A549 (cell line): ENCODE measurements at regions not wholly inside any gene's neighbourhood (a gene's known extent, or its start where the extent isn't known, plus 50 kb on each side); places are given as distances from the start of the nearest gene placed in this dataset.

Experiments used
- CBX2 ChIP-seq: fragments of 200-600 bp; sonication (generic); IDR thresholded peaks from 2 replicates; pipeline ENCODE4 v1.6.1; 2016; ENCODE audit warnings: low read depth, mild to moderate bottlenecking, borderline replicate concordance
- CHD2 ChIP-seq: fragments of 150-350 bp; IDR thresholded peaks from 2 replicates; pipeline ENCODE4 v1.6.1; 2014; ENCODE audit warnings: low read length; ENCODE audit not compliant: partially characterized antibody
- GATA3 ChIP-seq: IDR thresholded peaks from 2 replicates; pipeline ENCODE4 v1.6.1; 2012; ENCODE audit warnings: borderline replicate concordance
- MAX ChIP-seq: IDR thresholded peaks from 2 replicates; pipeline ENCODE4 v1.6.1; 2012
- RFX5 ChIP-seq: fragments of 450-650 bp; IDR thresholded peaks from 2 replicates; pipeline ENCODE4 v1.7.1; 2014; ENCODE audit warnings: antibody characterized with exemption, mild to moderate bottlenecking, moderate library complexity
- SREBF2 ChIP-seq: fragments of 450-650 bp; IDR thresholded peaks from 2 replicates; pipeline ENCODE4 v1.6.1; 2014; ENCODE audit warnings: mild to moderate bottlenecking, moderate library complexity
- ZFP36 ChIP-seq: fragments of 450-650 bp; IDR thresholded peaks from 2 replicates; pipeline ENCODE4 v1.6.1; 2014; ENCODE audit warnings: borderline replicate concordance; ENCODE audit not compliant: partially characterized antibody
- TF ChIP-seq, protein P1 (sequence below): fragments of 450-650 bp; IDR thresholded peaks from 2 replicates; pipeline ENCODE4 v1.6.1; 2014; ENCODE audit warnings: antibody characterized with exemption
- TF ChIP-seq, protein P2 (sequence below): fragments of >200 bp; sonication (Bioruptor Twin); formaldehyde crosslinking; IDR thresholded peaks from 3 replicates; pipeline ENCODE4 v1.5.1; 2016
- TF ChIP-seq, protein P3 (sequence below): fragments of 200-600 bp; sonication (generic); IDR thresholded peaks from 2 replicates; pipeline ENCODE4 v1.6.1; 2016; ENCODE audit warnings: antibody characterized with exemption, mild to moderate bottlenecking, moderate library complexity

DNA sequence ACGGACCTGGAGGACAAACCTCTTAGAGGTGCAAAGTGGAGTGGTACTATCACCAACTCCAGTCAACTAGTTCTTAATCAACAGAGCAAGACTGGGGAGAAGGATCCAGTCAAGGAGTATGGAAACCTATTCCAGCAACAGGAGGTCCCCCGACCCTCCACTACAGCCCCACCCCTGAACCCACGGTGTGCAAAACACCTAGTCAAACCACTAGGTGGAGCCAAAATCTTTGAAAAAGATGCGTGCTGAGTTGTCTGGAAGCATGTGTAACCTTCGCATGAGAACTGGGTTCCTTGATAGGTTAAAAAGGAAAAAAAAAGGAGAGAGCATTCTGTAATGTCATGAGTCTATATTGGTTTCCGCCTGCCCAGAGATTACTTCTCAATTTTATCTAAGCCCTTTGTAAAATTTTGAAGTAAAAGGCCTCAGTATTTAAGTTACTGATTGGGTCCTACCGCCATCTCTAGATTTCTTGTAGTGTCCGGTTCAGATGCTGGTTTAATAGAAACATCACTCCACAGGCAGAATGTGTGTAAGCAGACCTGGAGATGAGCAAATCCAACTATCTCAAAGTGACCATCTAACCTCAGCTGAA lies 81.9 kb upstream of the HAO2 start:
- TF ChIP-seq, protein P1, sequence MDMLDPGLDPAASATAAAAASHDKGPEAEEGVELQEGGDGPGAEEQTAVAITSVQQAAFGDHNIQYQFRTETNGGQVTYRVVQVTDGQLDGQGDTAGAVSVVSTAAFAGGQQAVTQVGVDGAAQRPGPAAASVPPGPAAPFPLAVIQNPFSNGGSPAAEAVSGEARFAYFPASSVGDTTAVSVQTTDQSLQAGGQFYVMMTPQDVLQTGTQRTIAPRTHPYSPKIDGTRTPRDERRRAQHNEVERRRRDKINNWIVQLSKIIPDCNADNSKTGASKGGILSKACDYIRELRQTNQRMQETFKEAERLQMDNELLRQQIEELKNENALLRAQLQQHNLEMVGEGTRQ = no peak
- TF ChIP-seq ZFP36 (no peak), GATA3 (no peak), MAX (no peak), CHD2 (no peak), SREBF2 (no peak), RFX5 (no peak), CBX2 (no peak)
- TF ChIP-seq, protein P2, sequence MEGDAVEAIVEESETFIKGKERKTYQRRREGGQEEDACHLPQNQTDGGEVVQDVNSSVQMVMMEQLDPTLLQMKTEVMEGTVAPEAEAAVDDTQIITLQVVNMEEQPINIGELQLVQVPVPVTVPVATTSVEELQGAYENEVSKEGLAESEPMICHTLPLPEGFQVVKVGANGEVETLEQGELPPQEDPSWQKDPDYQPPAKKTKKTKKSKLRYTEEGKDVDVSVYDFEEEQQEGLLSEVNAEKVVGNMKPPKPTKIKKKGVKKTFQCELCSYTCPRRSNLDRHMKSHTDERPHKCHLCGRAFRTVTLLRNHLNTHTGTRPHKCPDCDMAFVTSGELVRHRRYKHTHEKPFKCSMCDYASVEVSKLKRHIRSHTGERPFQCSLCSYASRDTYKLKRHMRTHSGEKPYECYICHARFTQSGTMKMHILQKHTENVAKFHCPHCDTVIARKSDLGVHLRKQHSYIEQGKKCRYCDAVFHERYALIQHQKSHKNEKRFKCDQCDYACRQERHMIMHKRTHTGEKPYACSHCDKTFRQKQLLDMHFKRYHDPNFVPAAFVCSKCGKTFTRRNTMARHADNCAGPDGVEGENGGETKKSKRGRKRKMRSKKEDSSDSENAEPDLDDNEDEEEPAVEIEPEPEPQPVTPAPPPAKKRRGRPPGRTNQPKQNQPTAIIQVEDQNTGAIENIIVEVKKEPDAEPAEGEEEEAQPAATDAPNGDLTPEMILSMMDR = peak; percentile 33
- TF ChIP-seq, protein P3, sequence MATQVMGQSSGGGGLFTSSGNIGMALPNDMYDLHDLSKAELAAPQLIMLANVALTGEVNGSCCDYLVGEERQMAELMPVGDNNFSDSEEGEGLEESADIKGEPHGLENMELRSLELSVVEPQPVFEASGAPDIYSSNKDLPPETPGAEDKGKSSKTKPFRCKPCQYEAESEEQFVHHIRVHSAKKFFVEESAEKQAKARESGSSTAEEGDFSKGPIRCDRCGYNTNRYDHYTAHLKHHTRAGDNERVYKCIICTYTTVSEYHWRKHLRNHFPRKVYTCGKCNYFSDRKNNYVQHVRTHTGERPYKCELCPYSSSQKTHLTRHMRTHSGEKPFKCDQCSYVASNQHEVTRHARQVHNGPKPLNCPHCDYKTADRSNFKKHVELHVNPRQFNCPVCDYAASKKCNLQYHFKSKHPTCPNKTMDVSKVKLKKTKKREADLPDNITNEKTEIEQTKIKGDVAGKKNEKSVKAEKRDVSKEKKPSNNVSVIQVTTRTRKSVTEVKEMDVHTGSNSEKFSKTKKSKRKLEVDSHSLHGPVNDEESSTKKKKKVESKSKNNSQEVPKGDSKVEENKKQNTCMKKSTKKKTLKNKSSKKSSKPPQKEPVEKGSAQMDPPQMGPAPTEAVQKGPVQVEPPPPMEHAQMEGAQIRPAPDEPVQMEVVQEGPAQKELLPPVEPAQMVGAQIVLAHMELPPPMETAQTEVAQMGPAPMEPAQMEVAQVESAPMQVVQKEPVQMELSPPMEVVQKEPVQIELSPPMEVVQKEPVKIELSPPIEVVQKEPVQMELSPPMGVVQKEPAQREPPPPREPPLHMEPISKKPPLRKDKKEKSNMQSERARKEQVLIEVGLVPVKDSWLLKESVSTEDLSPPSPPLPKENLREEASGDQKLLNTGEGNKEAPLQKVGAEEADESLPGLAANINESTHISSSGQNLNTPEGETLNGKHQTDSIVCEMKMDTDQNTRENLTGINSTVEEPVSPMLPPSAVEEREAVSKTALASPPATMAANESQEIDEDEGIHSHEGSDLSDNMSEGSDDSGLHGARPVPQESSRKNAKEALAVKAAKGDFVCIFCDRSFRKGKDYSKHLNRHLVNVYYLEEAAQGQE = no peak
